Cardiac muscle cell (in vitro differentiated cells and primary cell): ENCODE measurements at regions not wholly inside any gene's neighbourhood (a gene's known extent, or its start where the extent isn't known, plus 50 kb on each side); places are given as distances from the start of the nearest gene placed in this dataset.

Experiments used
- DNase-seq, 2 donors: peaks; one replicate each; pipeline versions ENCODE4 v3.0.0 to v3.0.0-alpha.2; 2010 to 2017; ENCODE audit warnings: low read depth in 1 of 2, low spot score in 1 of 2
- H3K27ac ChIP-seq: fragments of 200-600 bp; sonication (generic); 2 replicates; pipeline ENCODE4 v1.5.1; 2016
- H3K27me3 ChIP-seq: fragments of 200-600 bp; sonication (generic); 2 replicates; pipeline ENCODE4 v1.6.0; 2016; ENCODE audit warnings: control low read depth
- H3K36me3 ChIP-seq: fragments of 200-600 bp; sonication (generic); 2 replicates; pipeline ENCODE4 v1.5.1; 2016; ENCODE audit warnings: control low read depth
- H3K4me1 ChIP-seq: fragments of 200-600 bp; sonication (generic); 2 replicates; pipeline ENCODE4 v1.8.1; 2017; ENCODE audit warnings: low read depth, mild to moderate bottlenecking, mixed run types
- H3K4me3 ChIP-seq: fragments of 200-600 bp; sonication (generic); 2 replicates; pipeline ENCODE4 v1.5.1; 2016; ENCODE audit warnings: mild to moderate bottlenecking
- H3K9me3 ChIP-seq: fragments of 200-600 bp; sonication (generic); 2 replicates; pipeline ENCODE4 v1.5.1; 2017; ENCODE audit warnings: low read depth, mild to moderate bottlenecking, control low read depth
- CTCF ChIP-seq: IDR thresholded peaks from 2 replicates; pipeline ENCODE4 v1.5.1; 2012; ENCODE audit warnings: low read depth, mild to moderate bottlenecking, low read length

- no peaks in the 10 kb centered on the region for H3K4me1 ChIP-seq
- H3K9me3 ChIP-seq = no peaks in the 10 kb centered on the region
- H3K4me3 ChIP-seq = no peak overlapping the region
- peaks cover 4% of the 10 kb centered on the region for H3K27me3 ChIP-seq
- no peaks in the 10 kb centered on the region for H3K36me3 ChIP-seq
- DNase-seq = no peak
- TF ChIP-seq CTCF = no peak
- H3K27ac ChIP-seq = no peak overlapping the region
These were observed 54.4 kb upstream of the ETV6 start for GRCh38 chr12:11595080-11595479.

GRCh38 chr12:11596141-11596540 lies 53.3 kb upstream of the ETV6 start:
- no peaks in the 10 kb centered on the region for H3K9me3 ChIP-seq
- DNase-seq = no peak
- H3K27ac ChIP-seq = no peak overlapping the region
- H3K27me3 ChIP-seq = peaks cover 9% of the 10 kb centered on the region
- H3K36me3 ChIP-seq = no peaks in the 10 kb centered on the region
- H3K4me3 ChIP-seq = no peak overlapping the region
- TF ChIP-seq CTCF = no peak
- no peaks in the 10 kb centered on the region for H3K4me1 ChIP-seq

GRCh38 chr12:11598900-11599299 lies 50.6 kb upstream of the ETV6 start:
- DNase-seq = no peak
- H3K27ac ChIP-seq = no peak overlapping the region
- no peaks in the 10 kb centered on the region for H3K9me3 ChIP-seq
- H3K36me3 ChIP-seq = no peaks in the 10 kb centered on the region
- H3K4me1 ChIP-seq = no peaks in the 10 kb centered on the region
- H3K4me3 ChIP-seq = no peak overlapping the region
- peaks cover 13% of the 10 kb centered on the region for H3K27me3 ChIP-seq
- no peak for TF ChIP-seq CTCF
